H9 (cell line): ENCODE measurements at regions not wholly inside any gene's neighbourhood (a gene's known extent, or its start where the extent isn't known, plus 50 kb on each side); places are given as distances from the start of the nearest gene placed in this dataset.

Experiments
- DNase-seq: peaks from one replicate; pipeline ENCODE4 v3.0.0-alpha.2; 2017
- H2AFZ ChIP-seq: one replicate; pipeline ENCODE4 v1.6.1; 2013; ENCODE audit warnings: mild to moderate bottlenecking, low read length, control low read depth, moderate library complexity
- H2AK5ac ChIP-seq: 2 replicates; pipeline ENCODE4 v1.6.1; 2013; ENCODE audit warnings: low read length, control low read depth, mixed read lengths; ENCODE audit not compliant: insufficient read length
- H2BK120ac ChIP-seq: one replicate; pipeline ENCODE4 v1.6.1; 2013; ENCODE audit warnings: low read depth, mild to moderate bottlenecking, low read length, control low read depth, inconsistent platforms; ENCODE audit not compliant: poor library complexity, severe bottlenecking
- H2BK12ac ChIP-seq: 2 replicates; pipeline ENCODE4 v1.6.1; 2013; ENCODE audit warnings: low read length, control low read depth, mixed read lengths, low read depth; ENCODE audit not compliant: insufficient read length
- H2BK15ac ChIP-seq: 2 replicates; pipeline ENCODE4 v1.6.1; 2013; ENCODE audit warnings: low read depth, low read length, control low read depth
- H2BK20ac ChIP-seq: one replicate; pipeline ENCODE4 v1.6.1; 2013; ENCODE audit warnings: low read depth, mild to moderate bottlenecking, low read length, control low read depth, inconsistent platforms; ENCODE audit not compliant: poor library complexity, severe bottlenecking
- H2BK5ac ChIP-seq: 2 replicates; pipeline ENCODE4 v1.6.1; 2013; ENCODE audit warnings: low read length, control low read depth, mixed read lengths; ENCODE audit not compliant: insufficient read length
- H3K14ac ChIP-seq: 2 replicates; pipeline ENCODE4 v1.6.1; 2013; ENCODE audit warnings: low read length, control low read depth; ENCODE audit not compliant: insufficient read depth
- H3K18ac ChIP-seq: 2 replicates; pipeline ENCODE4 v1.6.1; 2013; ENCODE audit warnings: low read depth, mild to moderate bottlenecking, mixed read lengths, low read length, control low read depth; ENCODE audit not compliant: insufficient read length
- H3K23ac ChIP-seq: 2 replicates; pipeline ENCODE4 v1.6.1; 2013; ENCODE audit warnings: low read length, control low read depth, mixed read lengths, low read depth; ENCODE audit not compliant: insufficient read length
- H3K23me2 ChIP-seq: 2 replicates; pipeline ENCODE4 v1.6.1; 2013; ENCODE audit warnings: low read depth, mild to moderate bottlenecking, mixed read lengths, low read length, control low read depth; ENCODE audit not compliant: insufficient read length, poor library complexity, severe bottlenecking
- H3K27ac ChIP-seq: 2 replicates; pipeline ENCODE4 v1.5.1; 2013; ENCODE audit warnings: low read length, control low read depth, mixed read lengths, low read depth; ENCODE audit not compliant: insufficient read length
- H3K27me3 ChIP-seq: 2 replicates; pipeline ENCODE4 v1.6.1; 2013; ENCODE audit warnings: low read length, control low read depth, inconsistent platforms; ENCODE audit not compliant: insufficient read depth
- H3K4ac ChIP-seq: 2 replicates; pipeline ENCODE4 v1.6.1; 2013; ENCODE audit warnings: low read depth, mild to moderate bottlenecking, control low read depth, inconsistent platforms, low read length, moderate library complexity
- H3K4me1 ChIP-seq: 2 replicates; pipeline ENCODE4 v1.6.1; 2013; ENCODE audit warnings: low read length, control low read depth, inconsistent platforms; ENCODE audit not compliant: insufficient read depth
- H3K4me2 ChIP-seq: 2 replicates; pipeline ENCODE4 v1.6.1; 2013; ENCODE audit warnings: low read length, control low read depth, mixed read lengths; ENCODE audit not compliant: insufficient read length, insufficient read depth
- H3K56ac ChIP-seq: 2 replicates; pipeline ENCODE4 v1.6.1; 2013; ENCODE audit warnings: low read depth, mild to moderate bottlenecking, mixed read lengths, low read length, control low read depth; ENCODE audit not compliant: insufficient read length
- H3K79me1 ChIP-seq: 2 replicates; pipeline ENCODE4 v1.6.1; 2013; ENCODE audit warnings: low read depth, mild to moderate bottlenecking, moderate library complexity, low read length, control low read depth, inconsistent platforms; ENCODE audit not compliant: insufficient read depth, poor library complexity, severe bottlenecking
- H3K79me2 ChIP-seq: 2 replicates; pipeline ENCODE4 v1.6.1; 2013; ENCODE audit warnings: low read length, control low read depth, inconsistent platforms; ENCODE audit not compliant: insufficient read depth
- H3K9ac ChIP-seq: 2 replicates; pipeline ENCODE4 v1.6.1; 2013; ENCODE audit warnings: low read length, control low read depth, mixed read lengths; ENCODE audit not compliant: insufficient read length; ENCODE audit errors: extremely low read depth
- H3K9me3 ChIP-seq: one replicate; pipeline ENCODE4 v1.6.1; 2013; ENCODE audit warnings: low read depth, low read length, inconsistent platforms; ENCODE audit not compliant: control insufficient read depth
- H3T11ph ChIP-seq: one replicate; pipeline ENCODE4 v1.6.1; 2013; ENCODE audit warnings: mild to moderate bottlenecking, low read length, control low read depth, inconsistent platforms
- H4K20me1 ChIP-seq: one replicate; pipeline ENCODE4 v1.6.1; 2013; ENCODE audit not compliant: control insufficient read depth, insufficient read length, insufficient read depth
- H4K5ac ChIP-seq: 2 replicates; pipeline ENCODE4 v1.6.1; 2013; ENCODE audit warnings: low read depth, mild to moderate bottlenecking, mixed read lengths, low read length, control low read depth; ENCODE audit not compliant: insufficient read length
- H4K8ac ChIP-seq: replicated peaks from 2 replicates; pipeline ENCODE4 v1.6.1; 2013; ENCODE audit warnings: low read length, control low read depth, mixed read lengths, low read depth; ENCODE audit not compliant: insufficient read length
- H4K91ac ChIP-seq: 2 replicates; pipeline ENCODE4 v1.6.1; 2013; ENCODE audit warnings: low read depth, mild to moderate bottlenecking, moderate library complexity, mixed read lengths, low read length, control low read depth; ENCODE audit not compliant: insufficient read length
- H3K27ac Mint-ChIP-seq, 3 experiments: 2 replicates in 2 of 3; 3 replicates in 1 of 3; pipeline ENCODE4 v1.8.0; 2020 to 2021; ENCODE audit warnings: mixed read lengths in 3 of 3, mild to moderate bottlenecking in 1 of 3, moderate library complexity in 1 of 3
- H3K27me3 Mint-ChIP-seq: 2 replicates; pipeline ENCODE4 v1.8.0; 2021; ENCODE audit warnings: low read depth, mild to moderate bottlenecking, moderate library complexity, mixed read lengths
- H3K36me3 Mint-ChIP-seq, 3 experiments: 2 replicates in 2 of 3; 3 replicates in 1 of 3; pipeline ENCODE4 v1.8.0; 2020 to 2021; ENCODE audit warnings: low read depth in 3 of 3, mixed read lengths in 3 of 3; ENCODE audit not compliant: insufficient read depth in 1 of 3
- H3K4me1 Mint-ChIP-seq, 2 experiments: 2 replicates each; pipeline ENCODE4 v1.8.0; 2020; ENCODE audit warnings: mixed read lengths in 2 of 2
- H3K4me3 Mint-ChIP-seq, 2 experiments: 2 replicates in 1 of 2; 3 replicates in 1 of 2; pipeline ENCODE4 v1.8.0; 2020 to 2021; ENCODE audit warnings: mild to moderate bottlenecking in 2 of 2, mixed read lengths in 2 of 2, moderate library complexity in 1 of 2
- H3K9me3 Mint-ChIP-seq, 2 experiments: 2 replicates in 1 of 2; 3 replicates in 1 of 2; pipeline ENCODE4 v1.8.0; 2020; ENCODE audit warnings: mild to moderate bottlenecking in 2 of 2, mixed read lengths in 2 of 2, moderate library complexity in 1 of 2
- CTCF ChIP-seq: fragments of 200-600 bp; sonication (generic); conservative IDR thresholded peaks from 3 replicates; pipeline ENCODE4 v1.8.0; 2021; ENCODE audit warnings: antibody characterized with exemption, mild to moderate bottlenecking
- WGBS: extraction: QIAGEN DNeasy Blood & Tissue Kit; methylation state at CpG from one replicate; pipeline ENCODE4 v1.1.7; 2013; ENCODE audit warnings: missing lambda C conversion rate, low lambda C conversion rate, mixed read lengths; ENCODE audit not compliant: insufficient read length; ENCODE audit errors: extremely low coverage; 5-methylcytosine and 5-hydroxymethylcytosine counted together

GRCh38 chrX:118198577-118198976, 82.0 kb upstream of the KLHL13 start:
- Mint-ChIP-seq H3K27me3 (no peaks in the 10 kb centered on the region; the same call in 1 of the 2 replicates), H3K9me3 (peaks cover 2 to 52% of the 10 kb centered on the region in 2 experiments; a peak in 4 of 5 replicates), H3K36me3 (peaks cover 0 to 5% (median 0%) of the 10 kb centered on the region in 3 experiments; a peak in 2 of 7 replicates), H3K4me1 (no peaks in the 10 kb centered on the region), H3K27ac (no peak overlapping the region), H3K4me3 (no peak overlapping the region)
- Histone ChIP-seq H4K8ac (no peak overlapping the region), H3K23me2 (no peaks in the 10 kb centered on the region), H4K91ac (no peak overlapping the region), H2BK15ac (no peak overlapping the region), H4K5ac (no peak overlapping the region), H3K4me1 (no peaks in the 10 kb centered on the region), H3K14ac (no peak overlapping the region), H2BK120ac (no peak overlapping the region), H3K4me2 (no peak overlapping the region), H3K79me2 (no peaks in the 10 kb centered on the region), H2AFZ (no peak overlapping the region), H3K9ac (no peak overlapping the region), H3K4ac (no peak overlapping the region), H2BK20ac (no peak overlapping the region), H3K27ac (no peak overlapping the region), H3T11ph (no peak overlapping the region), H3K18ac (no peak overlapping the region), H2BK12ac (no peak overlapping the region), H3K56ac (no peak overlapping the region), H4K20me1 (no peaks in the 10 kb centered on the region), H3K79me1 (no peaks in the 10 kb centered on the region), H2BK5ac (no peak overlapping the region), H3K9me3 (peaks cover 15% of the 10 kb centered on the region), H2AK5ac (no peak overlapping the region), H3K27me3 (no peaks in the 10 kb centered on the region), H3K23ac (no peak overlapping the region)
- DNase-seq: no peak
- no peak for TF ChIP-seq CTCF
- no CpG with 5 or more reads among the region's 3 CpGs for WGBS
